NCI-H2171 treated with DMSO at 0.1 percent for 48 hours (cell line): ENCODE measurements at regions not wholly inside any gene's neighbourhood (a gene's known extent, or its start where the extent isn't known, plus 50 kb on each side); places are given as distances from the start of the nearest gene placed in this dataset.

Source experiments
- DNase-seq: peaks from one replicate; lab custom pipeline; 2025; lab: John Stamatoyannopoulos, UW

- no peak for DNase-seq
These were observed 234.7 kb downstream of the OR13H1 start for GRCh38 chrX:131778269-131779218.

GRCh38 chrX:131779306-131779705 lies 235.4 kb downstream of the OR13H1 start:
- DNase-seq: no peak

GRCh38 chrX:131779741-131780140 lies 235.9 kb downstream of the OR13H1 start:
- no peak for DNase-seq

GRCh38 chrX:131782646-131783045 lies 238.8 kb downstream of the OR13H1 start:
- no peak for DNase-seq

DNA sequence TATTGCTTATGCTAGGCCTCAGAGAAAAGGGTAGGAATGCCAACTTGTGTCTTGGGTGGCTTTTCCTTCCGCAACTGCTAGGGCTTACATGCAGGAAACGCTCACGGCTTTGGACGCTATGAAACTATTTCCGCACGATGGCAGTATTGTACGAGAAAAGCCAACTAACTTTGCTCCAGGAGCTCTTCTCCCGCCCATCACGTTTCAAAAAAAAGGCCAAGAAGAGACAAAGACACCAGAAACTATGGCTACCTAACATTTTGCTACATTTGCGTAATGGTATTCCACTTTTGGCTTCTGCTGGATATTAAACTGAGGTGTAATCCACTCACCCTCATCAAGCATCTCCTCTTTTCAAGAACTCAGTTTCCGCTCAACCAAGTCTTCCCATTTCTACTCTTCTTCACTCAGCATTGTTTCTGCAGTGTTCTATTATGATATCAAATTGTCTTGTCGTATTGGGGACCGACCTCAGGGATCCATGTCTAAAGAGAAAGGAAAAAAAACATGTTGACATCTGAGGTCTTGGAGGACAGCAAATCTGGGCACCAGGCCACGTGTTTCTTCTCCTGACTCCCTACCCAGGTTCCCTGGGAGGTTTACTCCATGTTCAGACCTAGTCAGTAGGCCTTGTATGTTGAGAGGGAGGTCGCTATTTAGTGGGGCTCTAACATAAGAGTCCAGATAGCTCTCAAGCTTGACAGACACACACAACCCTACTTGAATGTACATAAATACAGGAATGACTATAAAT lies 239.4 kb upstream of the STK26 start:
- DNase-seq: no peak

GRCh38 chrX:131789664-131790063 lies 233.4 kb upstream of the STK26 start:
- no peak for DNase-seq

DNA sequence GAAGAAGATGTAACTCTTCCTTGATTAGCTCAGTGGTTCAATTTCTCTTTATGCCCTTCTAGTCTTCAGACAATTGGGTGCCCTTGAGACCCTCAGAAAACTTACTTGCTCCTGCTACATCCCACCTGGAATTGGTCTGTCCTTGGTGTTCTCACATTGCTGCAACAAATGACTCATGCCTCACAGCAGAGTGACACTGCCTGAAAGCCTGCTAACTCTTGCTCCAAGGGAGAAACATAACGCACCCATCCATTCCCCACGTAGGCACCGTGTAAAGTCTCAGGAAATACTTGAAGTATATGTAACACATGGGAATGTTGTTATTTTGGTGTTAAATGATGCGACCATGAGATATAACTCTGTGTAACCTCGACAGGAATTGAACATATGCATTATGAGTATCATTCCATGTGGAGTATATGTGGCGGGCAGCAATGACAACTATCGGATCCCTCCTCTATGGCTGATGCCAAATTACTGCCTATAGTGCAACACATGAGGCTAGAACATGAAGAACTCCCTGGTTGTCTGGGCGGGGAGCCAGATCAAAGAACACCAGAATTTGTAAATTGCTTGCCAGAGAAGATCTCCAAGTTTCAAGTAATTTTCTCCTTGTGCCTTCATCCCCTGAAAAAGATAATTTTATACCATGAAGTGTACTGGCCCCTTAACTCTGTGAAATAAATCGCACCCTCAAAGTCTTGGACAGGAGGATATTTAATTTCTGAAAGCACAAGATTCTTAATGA lies 231.3 kb upstream of the STK26 start:
- DNase-seq: no peak

DNA sequence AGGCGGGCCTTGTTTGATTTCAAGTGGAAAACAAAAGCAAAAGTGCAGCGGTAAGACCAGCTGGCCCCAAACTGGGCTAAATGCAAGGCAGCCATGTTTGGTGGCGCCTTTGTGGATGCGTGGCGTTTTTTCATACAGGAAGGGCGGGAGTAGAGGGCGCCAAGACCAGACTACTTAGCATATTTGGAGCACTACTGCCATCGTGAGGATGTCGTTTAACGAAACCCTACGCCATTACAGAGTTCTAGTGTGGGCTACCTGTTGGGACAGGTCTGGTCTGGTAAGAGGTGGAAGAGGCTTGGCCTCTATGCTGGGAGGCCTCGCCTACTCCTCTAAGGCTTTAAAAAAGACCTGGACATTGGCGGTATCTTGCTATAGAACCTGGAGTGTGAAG lies 230.7 kb upstream of the STK26 start:
- no peak for DNase-seq

GRCh38 chrX:131792789-131793462 lies 230.2 kb upstream of the STK26 start:
- DNase-seq: no peak

DNA sequence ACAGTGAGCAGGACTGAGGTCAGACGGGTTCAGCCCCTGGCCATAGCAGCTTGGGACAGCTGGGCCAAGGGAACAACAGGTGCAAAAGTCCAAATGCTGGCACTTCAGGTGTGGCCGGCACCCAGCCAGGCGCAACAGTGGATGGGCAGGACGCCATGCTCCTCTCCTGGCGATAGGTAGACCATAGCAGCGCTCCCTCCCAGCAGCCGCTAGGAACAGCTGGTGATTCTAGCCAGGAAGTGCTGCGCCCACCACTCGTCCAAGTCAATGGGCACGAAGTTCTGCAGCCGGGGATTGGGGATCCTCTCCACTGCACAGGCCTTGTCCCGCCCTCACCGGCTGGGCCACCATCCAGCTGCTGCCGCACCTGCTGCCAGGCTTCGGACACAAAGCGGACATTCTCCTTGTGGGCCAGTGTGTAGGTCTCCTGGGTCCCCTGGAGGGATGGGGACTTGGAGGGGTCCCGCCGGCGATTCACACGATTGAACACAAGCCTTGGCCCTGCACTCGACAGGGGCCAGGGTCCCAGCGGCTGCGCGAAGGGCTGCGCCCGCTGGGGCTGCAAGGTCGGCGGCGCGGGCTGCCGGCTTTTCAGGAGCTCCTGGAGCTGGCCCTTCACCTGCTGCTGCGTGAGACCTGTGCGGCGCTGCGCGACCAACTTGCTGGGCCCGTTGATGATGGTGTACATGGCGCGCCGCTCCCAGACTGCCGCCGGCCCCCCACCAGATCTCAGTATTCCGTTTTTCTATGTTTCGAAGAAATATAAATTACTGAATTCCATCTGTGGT lies 227.5 kb upstream of the STK26 start:
- DNase-seq: no peak

DNA sequence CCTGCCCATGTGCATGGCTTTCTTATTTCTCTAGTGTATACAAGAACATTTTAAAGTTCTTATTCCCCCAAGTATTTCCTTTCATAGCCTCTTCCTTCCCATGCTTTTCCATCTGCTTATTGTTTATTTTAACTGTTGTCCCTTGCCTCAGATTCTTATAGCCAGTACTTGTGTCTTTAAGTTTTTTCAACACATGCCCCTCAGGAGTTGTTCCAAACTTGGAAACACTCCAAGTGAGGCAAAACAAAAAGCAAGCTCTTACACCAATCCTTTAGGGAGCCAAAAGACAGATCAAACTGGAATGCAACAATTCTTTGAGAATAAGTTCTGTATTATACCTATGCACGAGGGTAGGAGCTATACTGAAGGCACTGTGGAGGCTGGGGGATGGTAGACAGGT lies 222.0 kb upstream of the STK26 start:
- DNase-seq: no peak

DNA sequence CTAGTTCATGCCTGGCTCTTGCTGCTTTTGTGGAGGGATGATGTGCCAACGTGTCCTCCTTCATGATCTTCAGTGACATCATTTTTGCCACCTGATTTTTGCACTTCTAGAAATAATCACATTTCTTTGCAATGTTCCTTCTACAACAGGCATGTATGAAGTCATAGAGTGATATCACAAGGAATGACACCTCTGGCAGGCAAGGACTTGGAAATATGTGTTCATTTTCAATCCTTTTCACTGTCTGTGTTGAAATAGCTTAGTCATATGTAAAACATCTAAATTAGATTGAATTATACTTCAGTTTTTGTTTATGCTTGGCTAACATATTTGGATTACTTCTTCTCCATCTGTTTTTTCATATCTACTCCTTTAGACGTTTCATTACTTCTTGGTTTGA lies 221.2 kb upstream of the STK26 start:
- DNase-seq: no peak

GRCh38 chrX:131802836-131803626 lies 220.1 kb upstream of the STK26 start:
- no peak for DNase-seq

DNA sequence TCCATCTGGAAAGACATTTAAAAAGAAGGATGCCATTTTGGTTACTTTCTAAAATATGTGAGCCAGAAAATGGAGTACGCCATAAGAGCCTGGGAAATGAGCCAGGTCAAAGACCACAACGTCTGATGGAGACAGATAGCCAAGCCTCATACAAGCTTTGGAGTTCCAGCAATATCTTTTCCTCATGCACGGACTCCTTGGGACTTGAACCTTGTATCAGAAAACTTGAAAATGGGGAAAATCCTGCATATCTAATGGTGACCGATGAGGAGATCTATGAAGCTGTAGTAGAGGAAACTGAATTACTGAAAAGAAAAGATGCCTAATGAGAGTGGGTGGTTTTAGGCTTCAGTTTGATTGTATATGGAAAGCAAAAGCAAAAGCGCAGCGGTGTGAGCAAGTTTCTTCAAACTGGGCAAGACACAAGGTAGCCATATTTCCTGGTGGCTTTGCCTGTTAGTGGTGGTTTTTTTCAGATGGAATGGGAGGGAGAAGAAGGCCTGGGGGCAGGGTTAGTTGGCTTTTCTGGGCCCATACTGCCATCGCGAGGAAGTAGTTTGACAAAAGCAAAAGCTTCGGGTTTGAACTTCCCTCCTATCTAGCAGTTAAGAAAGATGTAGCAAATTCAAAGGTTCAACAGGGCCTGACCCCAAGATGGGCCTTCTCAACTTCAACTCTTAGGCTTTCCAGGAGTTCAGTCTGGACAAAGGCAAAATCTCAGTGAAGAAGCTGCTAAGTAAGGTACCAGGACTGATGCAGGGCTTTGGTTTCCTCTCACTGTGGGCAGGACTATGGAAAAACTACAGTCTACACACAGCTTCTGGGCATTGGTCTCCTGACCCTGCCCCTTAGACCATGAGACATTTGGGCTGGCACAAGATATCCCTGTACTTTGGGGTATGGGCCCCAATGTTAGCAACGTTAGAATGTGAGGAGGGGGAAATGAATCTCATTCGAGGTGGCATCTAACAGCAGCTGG lies 210.0 kb upstream of the STK26 start:
- no peak for DNase-seq

DNA sequence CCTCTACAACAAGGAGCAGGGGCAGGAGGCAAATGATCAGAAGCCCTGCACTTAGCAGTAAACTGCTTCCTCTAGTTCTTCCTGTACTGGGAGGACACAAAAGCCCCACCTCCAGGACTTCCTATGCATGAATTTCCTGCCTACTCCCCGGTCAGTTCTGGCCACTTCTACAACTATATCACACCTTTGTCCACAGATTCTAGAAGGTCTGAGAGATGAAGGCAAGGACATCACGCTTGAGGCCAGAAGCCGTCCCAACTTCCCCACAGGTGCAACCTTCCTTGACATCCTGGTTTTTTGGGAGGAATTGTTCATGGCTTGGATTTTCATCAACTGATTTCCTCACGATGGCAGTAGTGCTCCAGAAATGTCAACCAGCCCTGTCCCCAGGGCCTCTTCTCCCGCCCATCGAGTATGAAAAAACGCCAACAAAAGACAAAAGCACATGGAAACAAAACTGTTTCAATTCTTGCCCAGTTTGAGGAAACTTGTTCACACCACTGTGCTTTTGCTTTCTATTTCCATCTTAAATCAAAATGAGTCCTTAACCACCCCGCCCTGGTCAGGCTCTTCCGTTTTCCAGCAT lies 206.5 kb upstream of the STK26 start:
- DNase-seq: no peak

DNA sequence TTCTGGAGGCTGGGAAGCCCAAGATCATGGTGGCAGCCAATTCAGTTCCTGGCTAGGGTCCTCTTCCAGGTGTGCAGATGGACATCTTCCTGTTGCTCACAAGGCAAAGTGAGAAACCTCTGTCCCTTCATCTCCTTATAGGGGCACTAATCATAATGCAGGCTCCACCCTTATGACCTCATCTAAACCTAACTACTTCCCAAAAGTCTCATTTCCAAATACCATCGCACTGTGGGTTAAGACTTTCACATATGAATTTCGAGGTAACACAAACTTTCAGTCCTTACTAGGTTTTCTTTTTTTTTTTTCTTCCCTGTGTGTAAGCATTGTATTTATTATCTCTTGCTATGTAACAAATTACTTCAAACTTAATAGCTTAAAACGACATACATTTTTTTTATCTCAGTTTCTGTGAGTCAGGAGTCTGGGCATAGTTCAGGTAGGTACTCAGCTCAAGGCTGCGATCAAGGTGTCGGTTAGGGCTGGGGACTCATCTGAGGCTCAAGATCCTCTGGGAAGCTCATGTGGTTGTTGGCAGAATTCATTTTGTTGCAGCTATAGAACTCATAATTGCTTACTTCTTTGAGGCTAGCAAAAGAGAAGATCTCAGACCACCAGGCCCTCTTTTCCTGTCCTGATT lies 204.7 kb upstream of the STK26 start:
- no peak for DNase-seq

- DNase-seq: no peak
These were observed 201.0 kb upstream of the STK26 start for GRCh38 chrX:131821945-131822622.

DNA sequence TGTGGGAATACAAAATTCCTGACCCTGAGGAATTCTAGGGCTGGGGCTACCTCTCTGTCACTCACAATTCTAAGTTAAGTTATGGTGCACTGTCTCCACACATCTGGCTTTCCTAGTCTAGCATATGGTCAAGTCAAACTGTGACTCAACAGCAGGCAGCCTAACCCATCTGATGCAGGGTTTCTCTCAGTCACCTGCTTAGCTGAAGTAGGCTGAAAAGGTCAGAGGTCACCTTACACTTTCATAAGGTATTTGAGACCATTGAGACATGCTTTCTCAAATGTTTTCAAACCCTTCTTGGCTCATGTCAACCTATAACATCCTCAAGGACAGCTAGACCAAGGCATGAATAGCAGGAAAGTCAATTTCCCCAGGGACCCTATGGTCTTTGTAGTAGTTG lies 196.5 kb upstream of the STK26 start:
- DNase-seq: no peak
